GM12873 (cell line): ENCODE measurements at regions not wholly inside any gene's neighbourhood (a gene's known extent, or its start where the extent isn't known, plus 50 kb on each side); places are given as distances from the start of the nearest gene placed in this dataset.

Experiments
- CTCF ChIP-seq: IDR thresholded peaks from 2 replicates; pipeline ENCODE4 v1.5.1; 2012; ENCODE audit warnings: low read depth, mild to moderate bottlenecking, moderate library complexity, low read length, control low read depth; ENCODE audit not compliant: insufficient read depth; ENCODE audit errors: missing control alignments

GRCh38 chr13:76552807-76553206 is 333.4 kb downstream of the KCTD12 start:
- TF ChIP-seq CTCF: no peak

GRCh38 chr13:76552041-76552772 is 334.0 kb downstream of the KCTD12 start:
- no peak for TF ChIP-seq CTCF

GRCh38 chr13:76542176-76542575 is 344.0 kb downstream of the KCTD12 start:
- no peak for TF ChIP-seq CTCF

GRCh38 chr13:76538004-76538403 is 348.2 kb downstream of the KCTD12 start:
- no peak for TF ChIP-seq CTCF

- no peak for TF ChIP-seq CTCF
Observed at GRCh38 chr13:76533251-76533650, 353.0 kb downstream of the KCTD12 start.

GRCh38 chr13:76527041-76527440 is 359.2 kb downstream of the KCTD12 start:
- TF ChIP-seq CTCF: no peak

GRCh38 chr13:76523740-76524340 is 362.4 kb downstream of the KCTD12 start:
- TF ChIP-seq CTCF: no peak
